ENCODE measurements at regions not wholly inside any gene's neighbourhood (a gene's known extent, or its start where the extent isn't known, plus 50 kb on each side); places are given as distances from the start of the nearest gene placed in this dataset.

- DNase-seq (ENCODE audit: low read depth) = no peak
These were observed 609.3 kb downstream of the NOVA1 start for GRCh38 chr14:25988536-25988935.

DNA sequence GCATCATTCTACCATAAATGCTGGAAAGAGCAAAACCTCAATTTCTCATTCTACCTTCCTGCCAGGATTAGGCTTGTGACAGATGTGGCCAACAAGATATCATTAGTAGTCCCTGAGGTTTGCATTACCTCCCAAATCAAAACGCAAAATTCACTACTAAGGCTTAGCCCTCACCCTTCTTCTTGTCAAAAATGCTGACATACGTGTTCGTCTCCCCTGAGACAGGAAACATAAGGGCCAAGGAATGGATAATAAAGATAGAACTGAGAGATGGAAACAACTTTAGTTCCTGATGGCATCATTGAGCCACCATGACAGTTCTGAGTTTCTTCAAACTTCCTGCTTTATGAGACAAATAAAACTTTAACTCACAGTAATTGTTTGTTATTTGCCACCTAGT is 642.1 kb downstream of the NOVA1 start:
- no peak for DNase-seq (ENCODE audit: low read depth)

DNA sequence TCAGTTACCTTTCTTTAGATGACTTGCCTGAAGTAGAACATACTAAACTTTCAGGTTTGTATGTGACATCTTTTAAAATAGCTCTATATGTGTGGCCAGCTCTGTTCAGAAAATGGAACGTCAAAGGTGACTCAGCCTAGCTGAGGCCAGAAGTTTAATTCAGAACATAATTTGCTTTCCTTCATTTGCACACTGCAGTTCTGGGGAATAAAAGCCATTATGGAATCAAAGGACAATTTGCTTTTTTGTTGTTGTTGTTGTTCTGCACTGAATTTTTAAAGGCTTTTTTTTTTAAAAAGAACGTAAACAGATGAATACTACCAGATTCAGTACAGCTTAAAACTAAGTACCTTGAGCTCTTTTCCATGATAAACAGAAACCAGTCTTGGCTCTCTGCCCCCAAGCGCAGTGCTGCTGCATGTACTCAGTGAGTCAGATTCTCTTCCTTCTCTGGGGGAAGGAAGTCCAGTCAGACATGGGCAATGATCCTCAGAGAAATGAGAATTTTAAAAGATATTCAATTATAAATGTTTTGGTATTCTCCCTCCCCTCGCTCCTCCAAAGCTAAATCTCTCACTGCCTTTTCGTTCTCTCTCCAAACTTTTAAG is 644.2 kb downstream of the NOVA1 start:
- no peak for DNase-seq (ENCODE audit: low read depth)

DNA sequence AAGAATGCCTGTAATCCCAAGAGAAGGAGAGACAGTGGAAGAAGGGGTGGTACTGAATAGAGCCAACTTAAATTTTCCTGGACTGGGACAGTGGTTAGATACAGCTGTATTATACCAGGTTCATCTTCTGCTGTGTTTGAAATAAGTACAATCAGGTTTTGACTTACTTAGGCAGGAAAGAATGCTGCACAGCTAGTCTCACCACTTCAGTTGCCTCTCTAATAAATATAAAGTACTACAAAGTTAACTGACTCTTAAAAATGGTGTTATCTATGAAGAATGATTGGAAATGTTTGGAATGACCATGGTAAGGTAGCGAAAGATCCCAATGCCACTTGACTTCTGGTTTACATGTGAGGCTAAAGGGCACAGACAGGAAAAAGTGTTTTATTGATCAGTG is 652.1 kb downstream of the NOVA1 start:
- no peak for DNase-seq (ENCODE audit: low read depth)

GRCh38 chr14:25944020-25944419 is 653.8 kb downstream of the NOVA1 start:
- DNase-seq (ENCODE audit: low read depth) = no peak

DNA sequence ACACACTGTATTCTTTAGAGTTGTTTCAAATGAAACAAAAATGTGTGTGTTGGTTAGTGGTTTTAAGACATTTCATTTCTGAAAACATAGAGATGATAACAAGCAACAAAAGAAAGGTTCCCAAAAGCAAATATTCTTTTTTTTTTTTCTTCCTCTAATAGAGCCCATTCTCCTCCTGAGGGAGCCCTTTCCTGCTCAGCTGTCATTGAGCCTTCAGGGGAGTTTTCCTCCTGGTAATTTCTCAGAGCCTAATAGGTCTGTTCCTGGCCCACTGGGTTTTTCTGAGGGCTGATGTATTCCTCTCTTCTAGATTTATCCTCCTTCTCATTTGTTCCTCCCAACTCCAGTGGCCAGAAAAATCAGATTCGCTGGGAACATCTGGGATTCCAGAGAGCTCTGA is 654.5 kb downstream of the NOVA1 start:
- DNase-seq (ENCODE audit: low read depth) = no peak

GRCh38 chr14:25942090-25942489 is 655.7 kb downstream of the NOVA1 start:
- DNase-seq (ENCODE audit: low read depth) = no peak

DNA sequence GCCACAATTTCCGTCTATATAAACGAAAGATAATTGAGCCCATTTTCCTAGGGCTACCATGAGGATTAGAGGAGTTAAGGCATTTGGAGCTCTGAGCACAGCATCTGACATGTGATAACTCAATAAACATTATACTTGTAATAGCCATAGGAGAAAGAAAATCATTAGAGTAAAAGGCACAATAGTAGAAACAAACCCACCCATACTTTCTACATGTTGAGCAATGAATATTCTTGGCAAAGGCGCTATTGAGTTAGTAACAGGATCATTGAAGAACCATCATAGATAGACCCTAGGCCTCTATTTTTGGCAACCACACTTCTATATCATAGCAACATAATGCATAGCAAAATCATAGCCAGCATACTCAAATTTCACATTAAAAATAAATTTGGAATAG is 664.1 kb downstream of the NOVA1 start:
- no peak for DNase-seq (ENCODE audit: low read depth)

DNA sequence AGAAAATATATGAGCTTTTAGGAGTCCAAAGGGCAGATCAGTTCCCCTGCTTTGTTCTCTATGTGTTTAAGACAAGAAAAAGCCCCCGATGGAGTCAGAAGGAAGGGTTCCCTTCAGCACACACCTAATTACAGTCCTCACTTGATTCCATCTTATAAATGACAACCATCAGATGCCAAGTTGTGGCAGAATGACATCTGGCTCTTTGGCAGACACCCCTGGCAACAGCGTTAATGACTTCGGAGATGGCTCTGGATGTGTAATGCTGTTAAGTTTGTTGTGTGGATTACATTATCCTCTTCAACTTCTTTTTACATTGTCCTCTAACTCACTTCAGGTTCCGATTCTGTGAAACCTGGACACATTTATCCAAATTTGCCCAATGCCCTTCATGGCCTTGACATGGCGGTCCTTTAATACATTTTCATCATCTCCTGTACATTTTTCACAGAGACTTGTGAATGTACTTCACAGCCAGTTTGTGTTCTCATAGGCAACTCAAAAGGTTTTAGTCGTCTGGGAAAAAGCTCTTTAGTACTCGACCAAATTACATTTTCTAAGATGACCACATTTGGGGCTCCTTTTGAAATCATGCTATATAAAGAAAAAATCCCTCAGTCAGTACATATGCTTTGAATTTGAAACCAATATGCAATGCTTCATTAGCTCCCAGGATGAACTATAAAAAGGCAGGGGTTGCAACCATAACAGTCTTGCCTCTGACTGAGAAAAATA is 667.8 kb downstream of the NOVA1 start:
- DNase-seq (ENCODE audit: low read depth) = no peak

DNA sequence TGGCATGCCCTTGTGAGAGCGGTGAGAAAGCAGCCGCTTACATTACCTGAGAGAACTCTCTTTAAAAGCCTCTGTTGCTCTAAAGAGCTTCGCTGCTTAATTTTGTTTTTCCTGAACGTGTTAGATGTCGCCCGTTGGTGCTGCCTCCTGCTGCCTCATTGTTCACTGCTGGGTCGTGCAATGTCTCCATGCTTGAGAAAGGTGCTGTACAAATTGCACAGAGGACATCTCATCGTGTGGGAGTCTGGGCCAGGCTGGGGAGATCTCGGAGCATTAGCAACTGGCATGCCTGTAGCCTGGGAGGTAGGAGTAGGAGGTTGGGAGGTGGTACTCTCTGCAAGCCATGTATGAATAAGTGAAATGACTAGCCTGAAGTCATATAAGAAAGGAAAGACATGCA is 686.0 kb downstream of the NOVA1 start:
- no peak for DNase-seq (ENCODE audit: low read depth)

DNA sequence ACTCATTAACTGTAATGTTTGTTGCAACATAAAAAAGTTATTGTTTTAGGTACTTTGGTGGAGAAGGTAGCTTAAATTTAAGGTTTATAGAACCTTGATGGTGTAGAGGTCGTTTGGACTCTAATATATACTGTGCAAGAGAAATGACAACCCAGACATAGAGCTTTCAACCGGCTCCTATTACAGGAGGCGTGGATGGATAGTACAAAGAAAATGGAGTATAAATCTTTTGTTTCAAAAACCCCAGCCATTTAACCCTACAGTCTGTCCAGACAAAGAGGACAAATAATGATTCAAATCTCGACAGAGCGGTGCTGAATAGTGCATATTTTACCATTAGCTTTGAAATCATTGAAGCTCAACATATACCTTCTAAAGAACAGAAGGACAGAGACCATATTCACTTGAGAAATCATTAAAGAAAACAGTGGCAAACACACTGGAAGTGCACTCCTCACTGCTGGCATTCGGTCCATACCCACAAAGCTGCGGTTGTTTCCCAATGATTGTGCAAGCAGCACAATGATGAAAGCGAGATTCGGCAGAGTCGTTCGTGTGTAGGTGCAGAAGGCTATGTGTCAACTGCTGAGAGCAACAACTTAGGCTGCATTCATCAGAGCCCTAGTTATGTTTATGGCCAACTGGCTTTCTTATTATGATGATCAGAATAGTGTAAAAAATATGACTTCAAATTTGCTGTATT is 688.6 kb downstream of the NOVA1 start:
- DNase-seq (ENCODE audit: low read depth) = no peak

DNA sequence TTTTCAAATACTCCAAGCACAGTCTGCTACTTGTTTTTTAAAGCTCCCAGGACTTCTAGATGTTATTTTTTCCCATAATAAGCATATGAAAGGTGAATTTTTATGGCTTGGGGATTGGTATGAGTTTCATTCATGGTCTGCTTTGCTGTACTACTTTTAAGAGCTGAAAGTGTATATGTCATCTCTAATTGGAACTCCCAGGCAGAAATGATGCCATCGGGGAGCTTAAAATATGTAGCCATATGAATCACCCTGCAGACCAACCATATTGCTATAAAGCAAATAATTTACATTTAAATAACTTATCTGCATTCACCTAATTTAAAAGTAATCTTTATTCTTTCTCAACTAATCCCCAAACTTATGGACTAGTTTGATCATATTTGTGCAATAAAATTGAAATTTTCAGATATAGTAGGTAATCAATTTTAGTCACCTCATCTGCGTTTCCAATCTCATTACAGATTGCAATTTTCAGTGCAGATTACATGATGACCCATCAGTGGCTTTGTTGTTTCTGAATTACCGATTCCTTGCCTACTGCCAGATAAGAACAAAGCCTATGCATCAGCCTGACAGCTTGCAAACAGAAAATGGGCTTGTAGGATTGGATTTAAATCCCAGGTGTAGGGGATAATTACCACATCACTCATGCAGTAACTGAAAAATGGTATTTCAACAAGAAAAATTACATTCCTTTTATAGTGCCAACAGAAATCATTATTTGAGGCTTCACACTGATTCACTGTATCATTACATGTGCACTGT is 689.4 kb downstream of the NOVA1 start:
- no peak for DNase-seq (ENCODE audit: low read depth)

DNA sequence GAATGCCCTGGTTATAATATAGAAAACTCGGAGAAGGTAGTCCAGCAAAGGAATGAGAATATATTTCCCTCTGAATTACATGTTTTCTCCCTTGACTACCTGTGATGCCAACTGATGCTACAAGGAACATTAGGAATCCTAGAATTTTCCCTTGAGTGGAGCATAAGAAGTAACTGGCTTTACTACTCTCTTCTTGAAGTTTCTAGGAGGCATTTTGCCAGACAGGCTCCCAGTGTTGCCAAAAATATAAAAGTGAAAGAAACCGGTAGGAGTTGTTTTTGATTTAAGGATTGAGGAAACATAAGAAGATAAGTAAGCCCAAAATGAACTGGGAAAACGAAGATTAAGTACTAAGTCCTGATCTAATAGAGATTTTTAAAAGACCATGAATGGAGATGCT is 693.4 kb downstream of the NOVA1 start:
- no peak for DNase-seq (ENCODE audit: low read depth)

DNA sequence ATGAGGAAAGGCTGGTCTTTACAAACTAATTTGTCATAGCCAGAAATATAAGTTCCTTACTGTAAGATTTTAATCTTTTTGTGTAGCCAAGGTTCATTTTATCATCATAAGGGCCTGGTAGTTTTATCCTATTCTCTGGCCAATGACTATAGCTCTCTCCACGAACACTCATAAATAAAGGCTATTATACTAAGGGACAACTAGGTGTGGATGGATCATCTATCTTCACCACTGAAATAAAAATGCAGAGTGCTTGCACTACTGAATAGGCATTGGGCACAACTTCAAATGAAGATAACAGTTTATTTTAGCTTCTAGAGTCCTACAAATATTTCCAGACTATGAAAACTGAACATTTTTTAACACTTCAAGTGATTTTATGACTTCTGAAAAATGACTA is 698.6 kb downstream of the NOVA1 start:
- no peak for DNase-seq (ENCODE audit: low read depth)

DNA sequence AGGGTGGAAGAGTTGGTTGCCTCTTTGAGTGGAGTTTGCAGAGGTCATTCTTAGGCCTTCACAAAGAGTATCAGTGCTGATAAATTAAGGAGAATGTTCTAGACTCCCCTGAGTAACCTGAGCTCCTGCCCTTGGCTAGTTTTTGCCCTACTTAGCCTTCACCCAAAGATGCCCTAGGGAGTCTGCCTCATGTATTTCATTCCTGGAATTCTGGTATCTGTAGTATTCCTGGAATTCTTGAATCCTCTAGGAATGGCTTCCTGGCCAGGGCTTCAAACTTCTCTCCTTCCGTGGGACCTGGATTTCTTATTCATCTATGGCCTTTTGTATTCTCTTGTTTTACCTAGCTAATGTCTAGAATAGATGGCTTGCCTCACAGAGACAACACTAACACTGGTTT is 701.1 kb downstream of the NOVA1 start:
- DNase-seq (ENCODE audit: low read depth) = no peak

- DNase-seq (ENCODE audit: low read depth) = no peak
These were observed 702.1 kb downstream of the NOVA1 start for GRCh38 chr14:25895740-25896139.

DNA sequence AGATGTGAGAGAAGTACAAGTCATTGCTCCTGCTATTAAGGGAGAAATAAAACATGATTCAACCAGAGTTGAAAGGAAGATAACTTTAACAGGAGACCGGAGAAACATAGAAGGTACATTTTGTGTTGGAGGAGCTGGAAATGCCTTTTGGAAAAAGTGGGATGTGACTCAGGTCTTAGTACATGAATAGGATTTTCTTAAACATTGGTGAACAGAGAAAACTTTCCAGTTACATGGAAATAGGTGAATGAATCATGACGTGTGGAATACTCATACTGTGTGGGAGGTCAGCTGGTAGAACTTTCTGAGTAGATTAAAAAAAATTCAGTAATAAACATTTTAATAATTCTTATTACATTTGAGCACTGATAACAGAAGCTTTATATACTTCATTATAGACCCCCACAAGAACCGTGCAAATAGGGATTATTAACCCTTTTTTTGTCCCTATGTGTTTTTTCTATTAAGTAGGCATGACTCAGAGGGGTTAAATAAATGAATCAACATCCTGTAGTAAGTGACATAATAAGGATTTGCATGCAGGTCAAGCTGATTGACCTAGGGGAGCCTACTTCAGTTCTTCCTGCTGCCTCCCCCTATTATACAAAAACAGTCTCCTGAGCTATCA is 710.5 kb downstream of the NOVA1 start:
- no peak for DNase-seq (ENCODE audit: low read depth)

- DNase-seq (ENCODE audit: low read depth) = no peak
These were observed 713.2 kb downstream of the NOVA1 start for GRCh38 chr14:25884657-25885056.

- DNase-seq (ENCODE audit: low read depth) = no peak
These were observed 714.9 kb downstream of the NOVA1 start for GRCh38 chr14:25882899-25883298.

DNA sequence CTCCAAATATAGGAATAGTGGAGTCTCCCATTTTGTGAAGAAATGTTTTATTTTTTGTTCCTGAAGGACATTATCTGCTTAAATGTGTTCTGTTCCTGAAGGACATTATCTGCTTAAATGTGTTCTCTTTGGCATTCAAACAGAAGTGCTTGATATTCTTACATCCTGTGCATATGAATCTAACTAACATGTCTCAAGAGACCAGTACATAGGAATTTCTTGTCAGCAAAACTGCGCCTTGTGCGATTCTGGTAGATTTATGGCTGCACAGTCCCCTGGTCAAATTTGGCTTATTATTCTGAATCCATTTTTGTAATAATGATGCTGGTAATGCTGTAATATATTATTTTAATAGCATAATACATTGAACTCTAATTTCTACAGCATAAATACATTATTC is 722.4 kb downstream of the NOVA1 start:
- no peak for DNase-seq (ENCODE audit: low read depth)

GRCh38 chr14:25869854-25870253 is 728.0 kb downstream of the NOVA1 start:
- DNase-seq (ENCODE audit: low read depth) = no peak
